Adrenal gland (tissue), 9 donors: ENCODE measurements at regions not wholly inside any gene's neighbourhood (a gene's known extent, or its start where the extent isn't known, plus 50 kb on each side); places are given as distances from the start of the nearest gene placed in this dataset.
A peak's percentile ranks its signal among the peaks of the same experiment; 100 is the strongest.

Experiments
- DNase-seq, 7 donors: peaks; one replicate each; pipeline ENCODE4 v3.0.0-alpha.2; 2019 to 2020
- H3K27ac ChIP-seq, 5 donors: fragments of 200-600 bp; sonication (generic) in 4 of 5; 1 replicate in 3 of 5; 2 replicates in 2 of 5; pipeline versions ENCODE4 v1.5.1 to v1.8.0; 2016 to 2020; ENCODE audit warnings: mild to moderate bottlenecking in 1 of 5
- H3K27me3 ChIP-seq: fragments of 200-600 bp; 2 replicates; pipeline ENCODE4 v1.8.0; 2021
- H3K36me3 ChIP-seq, 2 donors: fragments of 200-600 bp; replicated peaks in 1 of 2; 1 replicate in 1 of 2; 2 replicates in 1 of 2; pipeline versions ENCODE4 v1.5.1 to v1.8.0; 2018 to 2022
- H3K4me1 ChIP-seq, 2 donors: fragments of 200-600 bp; replicated peaks in 1 of 2; 1 replicate in 1 of 2; 2 replicates in 1 of 2; pipeline versions ENCODE4 v1.5.1 to v1.8.0; 2018 to 2021
- H3K4me3 ChIP-seq, 4 donors: fragments of 200-600 bp; sonication (generic) in 3 of 4; one replicate each; pipeline ENCODE4 v1.5.1; 2016 to 2018
- H3K9me3 ChIP-seq, 3 donors: fragments of 200-600 bp; sonication (generic) in 1 of 3; replicated peaks in 1 of 3; 1 replicate in 2 of 3; 2 replicates in 1 of 3; pipeline versions ENCODE4 v1.5.1 to v1.8.0; 2016 to 2021
- CTCF ChIP-seq, 6 experiments: fragments of 450-650 bp in 4 of 6; fragments of 200-600 bp in 2 of 6; sonication (generic) in 1 of 6; IDR thresholded peaks; 1 replicate in 5 of 6; 2 replicates in 1 of 6; pipeline versions ENCODE4 v1.5.1 to v1.8.0; 2016 to 2021; ENCODE audit warnings: antibody characterized with exemption in 6 of 6, mild to moderate bottlenecking in 2 of 6, moderate library complexity in 1 of 6
- POLR2A ChIP-seq, 2 donors: fragments of 450-650 bp; IDR thresholded peaks; one replicate each; pipeline ENCODE4 v1.6.1; 2017; ENCODE audit warnings: antibody characterized with exemption in 2 of 2, mild to moderate bottlenecking in 2 of 2, moderate library complexity in 1 of 2
- WGBS, 4 donors: extraction: QIAGEN DNeasy Blood & Tissue Kit in 2 of 4; methylation state at CpG; one replicate each; pipeline versions ENCODE4 v1.1.5 to v1.1.7; 2013 to 2017; 5-methylcytosine and 5-hydroxymethylcytosine counted together
- intact Hi-C, 2 donors: fragments of 100-400 bp; cut with DNase I; formaldehyde crosslinking; loops; one replicate each; pipeline versions ENCODE4 v1.14.1 to v1.15.0; 2022 to 2023
- donor health status: healthy with polysubstance abuse.
- donor health status: Bipolar disorder and iron deficiency.
- donor health status: DM: yes; HTN: yes; CAD: no.
- donor health status: DM: no; HTN: no; CAD: no.
- donor health status: DM: no; HTN: no; CAD: no.

- no peaks in the 10 kb centered on the region for H3K36me3 ChIP-seq
- H3K4me1 ChIP-seq = peaks cover 0 to 14% of the 10 kb centered on the region in 2 donors
- intact Hi-C loops = no loop called here
- no peak overlapping the region for H3K4me3 ChIP-seq
- peak in 1 of 7 donors; percentile 23 for DNase-seq
- WGBS, 4 donors = 53 to 68% (median 61%) methylated on average over 12 of the region's 12 CpGs
- no peak for TF ChIP-seq POLR2A (IDR thresholded peaks at IDR 0.05)
- TF ChIP-seq CTCF (IDR thresholded peaks at IDR 0.05) = no peak
- H3K27ac ChIP-seq = peak overlapping the region in 2 of 5 donors; percentile 20 to 46
- no peaks in the 10 kb centered on the region for H3K9me3 ChIP-seq
- H3K27me3 ChIP-seq = no peaks in the 10 kb centered on the region
These were observed 318.8 kb downstream of the PIK3R1 start for GRCh38 chr5:68534131-68534940.

GRCh38 chr5:68534956-68535520 is 319.5 kb downstream of the PIK3R1 start:
- intact Hi-C loops = no loop called here
- H3K9me3 ChIP-seq = no peaks in the 10 kb centered on the region
- no peaks in the 10 kb centered on the region for H3K36me3 ChIP-seq
- 81 to 88% (median 83%) methylated on average over 8 of the region's 8 CpGs for whole genome bisulfite sequencing, 4 donors
- peaks cover 0 to 14% of the 10 kb centered on the region in 2 donors for H3K4me1 ChIP-seq
- H3K4me3 ChIP-seq = no peak overlapping the region
- peak overlapping the region in 2 of 5 donors; percentile 20 to 46 for H3K27ac ChIP-seq
- H3K27me3 ChIP-seq = no peaks in the 10 kb centered on the region
- no peak for DNase-seq
- TF ChIP-seq CTCF (IDR thresholded peaks at IDR 0.05) (no peak), POLR2A (IDR thresholded peaks at IDR 0.05) (no peak)

GRCh38 chr5:68538814-68539420 is 323.4 kb downstream of the PIK3R1 start:
- TF ChIP-seq POLR2A (IDR thresholded peaks at IDR 0.05) = no peak
- no peak for TF ChIP-seq CTCF (IDR thresholded peaks at IDR 0.05)
- intact Hi-C loops = no loop called here
- no peak for DNase-seq
- 77 to 89% (median 85%) methylated on average over 6 of the region's 6 CpGs for WGBS, 4 donors
- Histone ChIP-seq H3K4me3 (no peak overlapping the region), H3K27me3 (no peaks in the 10 kb centered on the region), H3K9me3 (no peaks in the 10 kb centered on the region), H3K27ac (no peak overlapping the region), H3K4me1 (peaks cover 0 to 6% of the 10 kb centered on the region in 2 donors), H3K36me3 (no peaks in the 10 kb centered on the region)

GRCh38 chr5:68540798-68541590 is 325.4 kb downstream of the PIK3R1 start:
- Histone ChIP-seq H3K27ac (no peak overlapping the region), H3K4me3 (no peak overlapping the region), H3K36me3 (no peaks in the 10 kb centered on the region), H3K4me1 (no peaks in the 10 kb centered on the region), H3K9me3 (no peaks in the 10 kb centered on the region), H3K27me3 (no peaks in the 10 kb centered on the region)
- intact Hi-C loops = no loop called here
- DNase-seq = no peak
- no peak for TF ChIP-seq CTCF (IDR thresholded peaks at IDR 0.05)
- no peak for TF ChIP-seq POLR2A (IDR thresholded peaks at IDR 0.05)
- 79 to 87% (median 82%) methylated on average over 9 of the region's 9 CpGs for WGBS, 4 donors
